Occipital lobe (tissue), 1 donor: ENCODE measurements at regions not wholly inside any gene's neighbourhood (a gene's known extent, or its start where the extent isn't known, plus 50 kb on each side); places are given as distances from the start of the nearest gene placed in this dataset.

Source experiments
- DNase-seq: peaks from one replicate; lab custom pipeline; 2025; lab: John Stamatoyannopoulos, UW

DNA sequence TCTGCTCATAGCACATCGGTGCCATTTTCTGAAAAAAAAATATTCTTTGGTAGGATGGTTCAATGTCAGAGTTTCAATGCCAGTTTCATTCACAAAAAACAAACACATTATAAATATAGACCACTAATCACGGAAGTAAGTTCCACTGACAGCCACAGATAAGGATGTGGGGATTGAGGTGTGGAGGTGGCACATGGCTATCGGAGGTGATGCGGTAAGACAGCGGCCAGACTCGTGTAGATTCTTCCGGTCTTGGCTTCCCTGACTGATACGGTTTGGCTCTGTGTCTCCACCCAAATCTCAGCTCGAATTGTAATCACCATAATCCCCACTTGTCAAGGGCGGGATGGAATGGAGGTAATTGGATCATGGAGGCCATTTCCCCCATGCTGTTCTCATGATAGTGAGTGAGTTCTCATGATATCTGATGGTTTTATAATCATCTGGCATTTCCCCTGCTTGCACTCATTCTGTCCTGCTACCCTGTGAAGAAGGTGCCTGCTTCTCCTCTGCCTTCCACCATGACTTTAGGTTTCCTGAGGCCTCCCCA is 693.4 kb downstream of the VRK1 start:
- no peak for DNase-seq

DNA sequence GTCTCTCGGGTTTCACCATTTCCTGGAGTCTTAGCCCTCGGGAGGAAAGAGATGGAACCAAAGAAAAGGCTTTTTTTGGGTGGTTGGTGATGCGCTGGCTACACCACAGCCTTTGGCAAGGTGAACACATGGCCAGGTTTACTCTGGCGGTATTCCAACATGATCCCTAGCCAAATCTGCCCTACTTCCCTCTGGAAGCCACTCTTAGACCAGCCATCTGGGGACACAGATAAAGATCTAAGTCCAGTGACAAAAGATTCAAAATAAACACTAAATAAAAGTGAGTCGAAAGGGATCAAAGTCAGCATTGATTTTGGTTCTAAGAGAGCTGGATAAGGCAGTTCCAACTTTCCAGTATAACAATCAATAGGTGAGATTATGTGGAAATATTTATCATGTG is 694.5 kb downstream of the VRK1 start:
- no peak for DNase-seq

DNA sequence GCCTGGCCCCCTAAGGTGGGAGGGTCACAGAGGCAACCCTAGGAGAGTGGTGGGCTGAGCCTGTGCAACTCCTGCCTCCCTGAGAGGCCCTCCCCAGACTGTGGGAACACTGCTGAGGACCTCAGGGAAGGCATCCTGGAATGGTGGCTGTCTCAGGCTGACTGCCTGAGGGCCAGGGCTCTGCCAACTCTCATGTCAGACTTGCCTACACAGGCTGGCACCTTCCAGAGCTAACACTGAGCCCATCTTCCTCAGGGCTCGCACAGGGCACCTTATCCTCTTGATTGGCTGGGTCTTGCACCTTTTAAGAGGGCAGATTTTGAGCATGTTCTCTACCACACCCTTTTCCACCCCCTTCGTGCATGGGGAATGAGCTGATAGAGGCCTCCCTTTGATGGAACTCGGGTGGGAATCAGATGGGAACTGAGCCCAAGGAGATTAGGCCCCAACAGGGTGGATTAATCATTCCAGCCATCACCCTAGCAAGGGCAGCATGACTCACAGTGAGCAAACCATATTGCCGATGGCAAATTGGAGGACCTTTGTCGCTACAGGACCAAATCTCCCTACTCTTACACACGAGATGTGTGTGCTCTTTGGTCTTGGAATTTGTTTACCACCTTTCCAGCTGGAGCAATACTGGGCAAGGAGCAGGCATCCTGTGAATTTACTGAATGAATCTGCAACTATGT is 702.8 kb downstream of the VRK1 start:
- DNase-seq: no peak

DNA sequence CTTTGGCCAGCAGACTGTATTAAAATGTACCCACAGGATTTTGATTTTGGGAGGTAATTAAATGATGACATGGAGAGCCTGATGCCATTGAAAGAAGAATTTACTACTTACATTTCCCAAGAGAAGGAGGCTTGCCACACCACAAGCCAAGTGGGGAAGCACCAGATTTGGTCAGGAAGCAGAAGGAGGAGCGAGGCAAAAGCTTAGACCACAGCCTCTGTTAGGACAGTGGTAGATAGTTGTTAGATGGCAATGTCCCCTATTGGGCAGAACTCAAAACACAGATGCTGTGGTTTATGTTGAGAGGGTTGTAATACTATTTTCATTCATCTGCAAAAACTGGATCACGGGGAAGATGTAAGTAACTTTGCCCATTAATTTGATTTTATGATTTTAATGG is 709.4 kb downstream of the VRK1 start:
- DNase-seq: no peak

DNA sequence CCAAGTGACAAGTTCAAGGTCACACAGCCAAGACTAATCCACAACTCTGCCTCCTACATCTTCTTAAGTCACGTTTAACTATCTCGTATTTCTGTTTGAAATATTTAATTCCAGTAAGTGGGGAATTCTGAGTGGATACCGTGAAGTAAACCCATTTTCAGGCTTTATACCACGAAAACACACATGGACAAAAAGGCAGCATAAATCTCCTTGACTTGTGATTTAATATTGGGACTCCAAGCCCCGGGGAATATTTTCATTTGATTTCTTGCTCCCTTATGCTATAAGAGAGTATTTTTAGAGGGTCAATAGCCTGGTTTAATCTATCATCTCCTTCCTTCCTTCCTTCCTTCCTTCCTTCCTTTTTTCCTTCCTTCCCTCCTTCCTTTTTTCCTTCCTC is 716.7 kb downstream of the VRK1 start:
- DNase-seq: no peak

DNA sequence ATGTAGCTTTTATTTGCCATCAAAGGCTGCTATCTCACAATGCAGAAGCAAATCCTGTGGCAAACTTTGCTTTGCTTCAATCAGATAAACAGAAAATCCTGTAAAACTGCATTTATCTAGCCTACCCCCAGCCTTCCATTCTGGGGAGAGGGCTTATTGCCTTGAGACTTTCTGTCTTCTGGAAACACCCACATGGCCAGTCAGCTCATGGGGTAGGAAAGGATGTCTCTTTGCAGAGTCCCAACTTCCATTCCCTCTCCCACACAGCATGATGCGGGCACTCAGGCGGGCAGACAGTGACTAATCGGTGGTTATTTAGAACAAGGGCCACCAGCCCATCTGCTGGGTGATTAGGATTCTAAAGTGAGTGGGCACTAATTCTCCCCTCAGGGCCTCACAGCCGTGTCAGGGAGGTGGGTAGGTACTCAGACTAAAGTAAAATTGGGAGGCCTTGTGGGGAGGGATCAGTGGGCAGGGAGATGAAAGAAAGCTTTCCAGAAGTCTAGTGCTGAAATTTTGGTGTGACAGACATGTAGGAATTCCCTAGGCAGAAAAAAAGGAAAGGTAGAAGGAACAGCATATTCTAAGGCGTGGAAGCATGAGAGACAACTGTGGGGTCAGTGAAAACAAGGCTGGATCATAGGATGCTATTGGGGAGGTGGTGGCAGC is 720.5 kb downstream of the VRK1 start:
- no peak for DNase-seq

DNA sequence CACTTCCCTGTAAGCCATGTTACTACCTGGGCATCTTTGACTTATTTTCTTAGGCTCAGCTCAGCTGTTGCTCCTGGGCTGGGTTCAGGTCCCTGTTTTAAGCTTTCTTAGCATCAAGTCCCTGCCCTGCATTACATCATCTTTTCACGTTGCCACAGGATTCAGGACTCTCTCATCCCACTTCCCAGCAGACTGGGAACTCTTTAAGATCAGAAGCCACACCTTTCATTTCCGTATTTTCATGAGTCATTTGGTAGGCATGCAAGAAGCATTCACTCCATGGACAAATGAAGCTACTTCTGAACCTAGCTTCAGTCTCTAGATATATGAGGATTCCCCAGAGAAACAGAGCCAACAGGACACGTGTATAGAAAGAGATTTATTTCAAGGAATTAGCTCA is 726.8 kb downstream of the VRK1 start:
- DNase-seq: no peak

DNA sequence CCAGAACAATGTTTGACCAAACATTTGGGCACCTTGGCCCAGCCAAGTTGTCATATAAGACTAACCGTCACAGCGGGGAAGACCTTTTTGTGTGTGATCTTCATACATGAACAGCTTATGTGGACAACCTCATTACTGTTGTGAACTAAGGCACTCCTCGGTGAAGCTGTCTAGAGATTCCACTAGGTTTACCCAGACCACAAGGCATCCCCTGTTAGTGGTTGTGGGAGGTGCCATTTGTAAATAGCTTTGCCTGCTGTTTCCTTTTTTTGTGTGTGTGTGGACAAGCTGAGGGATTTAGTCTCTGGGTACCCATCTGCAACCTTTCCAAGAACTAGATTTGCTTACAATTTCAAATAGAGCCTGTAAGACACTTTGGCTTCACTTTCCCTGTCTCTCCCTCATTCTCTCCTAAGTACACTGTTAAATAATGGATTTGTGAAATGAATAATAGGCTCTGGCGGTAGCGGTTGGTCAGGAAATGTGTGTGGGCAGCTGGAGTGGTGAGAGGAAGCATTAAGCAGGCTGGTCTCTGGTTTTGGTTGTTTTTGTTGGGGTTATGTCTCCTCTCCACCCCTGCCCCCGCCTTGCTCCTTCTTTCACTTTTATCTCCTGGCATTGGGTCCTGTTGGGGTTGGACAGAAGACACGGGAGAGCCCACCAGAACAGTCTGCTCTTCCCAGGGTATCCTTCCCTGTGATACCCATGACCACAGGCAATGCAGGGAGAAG is 727.6 kb downstream of the VRK1 start:
- DNase-seq: no peak

DNA sequence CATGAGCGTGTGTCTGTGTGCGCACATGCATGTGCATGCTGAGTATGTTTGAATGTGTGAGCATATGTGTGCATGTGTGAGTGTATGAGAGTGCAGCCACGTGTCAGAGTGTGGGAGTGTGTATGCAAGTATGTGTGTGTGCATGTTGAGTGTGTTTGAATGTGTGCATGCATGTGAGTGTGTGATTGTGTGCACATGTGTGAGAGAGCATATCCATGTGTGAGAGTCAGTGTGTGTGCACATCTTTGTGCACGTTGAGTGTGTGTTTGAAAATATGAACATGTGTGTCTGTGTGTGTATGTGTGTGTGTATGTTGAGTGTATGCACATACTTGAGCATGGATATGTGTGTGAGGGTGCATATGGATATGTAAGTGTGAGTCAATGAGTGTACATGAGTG is 730.8 kb downstream of the VRK1 start:
- DNase-seq: no peak

DNA sequence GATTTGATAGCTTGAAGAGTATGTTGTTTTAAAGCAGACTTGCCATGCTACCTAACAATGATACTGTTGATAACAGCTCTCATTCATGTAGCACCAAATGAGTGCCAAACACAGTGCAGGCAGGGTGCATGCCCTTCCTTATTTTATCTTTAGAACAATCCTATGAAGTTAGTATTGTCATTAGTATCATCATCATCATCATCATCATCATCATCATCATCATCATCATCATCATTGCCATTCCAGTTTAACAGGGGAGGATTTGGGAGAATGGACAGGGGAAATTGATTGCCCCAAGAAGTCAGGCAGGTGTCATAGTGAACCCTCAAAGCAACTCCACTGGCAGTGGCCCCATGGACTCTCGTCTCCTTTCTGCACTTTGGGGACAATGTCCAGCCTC is 734.9 kb downstream of the VRK1 start:
- no peak for DNase-seq

DNA sequence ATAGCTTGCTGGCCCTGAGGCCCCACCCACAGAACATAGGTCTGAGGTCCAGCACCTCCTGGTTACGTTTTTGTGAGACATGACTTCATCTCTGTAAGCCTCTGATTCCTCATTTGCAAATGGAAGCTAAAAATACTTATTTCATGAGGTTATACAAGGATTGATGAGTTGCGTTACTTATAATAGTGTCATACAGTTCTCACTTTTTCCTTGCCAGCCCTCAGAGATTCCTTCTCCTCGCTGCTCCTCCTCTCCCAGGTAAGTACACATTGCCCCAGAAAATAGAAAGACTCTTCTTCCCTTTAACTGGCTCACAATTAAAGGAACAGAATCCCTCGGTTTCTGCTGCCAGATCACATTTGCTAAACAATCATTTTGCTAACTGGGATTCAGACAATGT is 739.2 kb downstream of the VRK1 start:
- no peak for DNase-seq

DNA sequence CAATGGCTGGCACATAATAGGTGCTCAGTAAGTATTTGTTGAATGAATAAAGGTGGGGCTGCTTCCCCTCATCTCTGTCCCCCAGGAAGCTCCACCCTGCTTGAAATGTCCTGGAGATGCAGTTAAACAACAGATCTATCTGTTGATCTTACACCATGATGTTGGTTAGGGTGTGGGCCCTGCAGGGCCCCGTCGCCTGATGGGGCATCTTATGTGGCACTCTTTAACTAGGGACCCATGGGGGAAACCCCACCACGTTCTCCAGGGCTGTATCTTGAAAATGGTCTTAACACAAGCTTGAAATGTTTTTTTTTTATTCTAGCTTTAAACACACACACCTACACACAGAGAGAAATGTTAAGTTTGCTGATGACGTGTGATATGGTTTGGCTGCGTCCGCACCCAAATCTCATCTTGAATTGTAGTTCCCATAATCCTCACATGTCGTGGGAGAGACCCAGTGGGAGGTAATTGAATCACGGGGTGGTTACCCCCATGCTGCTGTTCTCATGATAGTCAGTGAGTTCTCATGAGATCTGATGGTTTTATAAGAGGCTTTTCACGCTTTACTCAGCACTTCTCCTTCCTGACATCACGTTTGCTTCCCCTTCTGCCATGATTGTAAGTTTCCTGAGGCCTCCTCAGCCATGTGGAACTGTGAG is 741.7 kb downstream of the VRK1 start:
- DNase-seq: no peak

DNA sequence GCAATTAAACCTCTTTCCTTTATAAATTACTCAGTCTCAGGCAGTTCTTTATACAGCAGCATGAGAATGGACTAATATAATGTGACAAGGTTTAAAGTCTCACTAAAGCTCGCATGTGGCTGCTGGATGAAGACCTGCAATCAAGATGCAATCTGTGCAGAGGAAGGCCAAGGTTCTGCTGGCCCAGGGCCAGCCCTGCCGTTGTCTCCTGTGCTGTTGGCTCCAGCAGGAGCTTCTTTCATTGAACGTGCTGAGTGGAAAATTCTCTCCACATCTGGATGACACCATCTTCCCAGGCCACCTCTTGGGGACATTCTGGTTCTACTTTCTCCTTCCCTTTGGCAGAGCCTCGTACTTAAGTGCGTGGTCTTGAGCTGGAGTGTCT is 742.2 kb downstream of the VRK1 start:
- DNase-seq: no peak

DNA sequence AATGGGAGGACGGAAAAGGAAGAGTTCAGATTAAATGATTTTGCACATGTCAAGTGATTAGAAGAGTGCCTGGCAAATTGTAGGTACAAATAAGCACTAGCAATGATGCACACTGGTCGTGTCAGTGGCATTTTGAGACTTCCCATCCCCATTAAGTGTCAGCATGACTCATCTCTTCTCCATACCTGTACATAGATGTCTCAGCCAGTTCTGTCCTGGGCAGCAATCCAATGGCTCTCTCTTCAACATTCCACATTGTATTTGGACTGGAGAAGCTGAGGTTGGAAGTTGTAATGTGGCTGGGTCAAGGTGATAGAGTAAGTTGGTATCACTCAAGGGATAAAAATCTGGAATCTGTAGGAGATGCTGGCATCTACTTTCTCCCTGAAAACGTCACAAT is 742.7 kb downstream of the VRK1 start:
- no peak for DNase-seq

DNA sequence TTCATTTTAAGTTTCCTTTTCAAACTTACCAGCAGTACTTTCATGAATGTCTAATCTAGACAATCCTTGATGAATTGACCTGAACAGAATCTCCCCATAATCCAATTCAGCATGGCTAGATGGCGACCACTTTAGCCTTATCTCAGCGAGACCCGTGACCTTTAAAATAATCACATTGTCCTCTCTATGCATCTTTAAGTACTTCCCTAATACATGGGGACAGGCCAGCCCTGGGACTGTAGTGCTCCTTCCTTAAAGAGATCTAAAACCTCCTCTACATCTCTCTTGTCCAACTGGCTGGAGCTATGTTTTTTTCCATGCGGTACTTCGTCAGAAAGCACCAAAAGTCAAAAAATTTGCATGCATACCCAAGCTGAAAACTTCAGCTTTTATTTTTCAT is 746.0 kb downstream of the VRK1 start:
- no peak for DNase-seq

DNA sequence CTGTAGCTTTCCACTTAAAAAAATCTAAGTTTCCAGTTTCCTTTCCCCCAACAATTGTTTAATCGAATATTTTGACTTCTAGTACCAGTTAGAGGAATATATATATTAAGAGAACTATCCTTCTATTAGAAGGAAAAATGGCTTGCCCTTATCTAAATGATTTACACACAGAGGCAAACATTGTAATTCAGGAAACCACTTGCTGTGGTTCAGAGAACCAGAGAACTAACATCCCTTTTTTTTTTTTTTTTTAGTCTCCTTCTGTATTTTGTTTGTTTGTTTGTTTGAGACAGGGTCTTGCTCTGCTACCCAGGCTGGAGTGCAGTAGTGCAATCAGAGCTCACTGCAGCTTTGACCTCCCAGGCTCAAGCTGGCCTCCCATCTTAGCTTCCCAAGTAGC is 746.6 kb downstream of the VRK1 start:
- DNase-seq: no peak

DNA sequence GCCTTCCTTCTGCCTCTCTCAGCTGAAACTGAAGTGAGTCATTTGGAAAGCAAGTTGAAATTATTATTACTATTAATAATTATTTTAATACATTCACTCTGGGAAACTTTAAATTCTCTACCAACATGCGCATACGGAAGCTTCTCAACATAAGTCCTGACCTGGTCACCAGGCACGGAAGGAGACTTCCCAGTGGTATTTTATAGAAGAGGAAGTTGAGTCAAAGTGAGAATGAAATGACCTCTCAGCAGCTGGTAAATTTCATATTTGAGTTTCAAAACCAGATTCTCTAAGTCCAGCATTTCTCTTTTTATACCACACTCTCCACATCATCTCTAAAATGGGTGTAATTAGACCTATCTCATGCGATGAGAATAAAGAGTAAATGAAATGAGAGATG is 747.4 kb downstream of the VRK1 start:
- no peak for DNase-seq

DNA sequence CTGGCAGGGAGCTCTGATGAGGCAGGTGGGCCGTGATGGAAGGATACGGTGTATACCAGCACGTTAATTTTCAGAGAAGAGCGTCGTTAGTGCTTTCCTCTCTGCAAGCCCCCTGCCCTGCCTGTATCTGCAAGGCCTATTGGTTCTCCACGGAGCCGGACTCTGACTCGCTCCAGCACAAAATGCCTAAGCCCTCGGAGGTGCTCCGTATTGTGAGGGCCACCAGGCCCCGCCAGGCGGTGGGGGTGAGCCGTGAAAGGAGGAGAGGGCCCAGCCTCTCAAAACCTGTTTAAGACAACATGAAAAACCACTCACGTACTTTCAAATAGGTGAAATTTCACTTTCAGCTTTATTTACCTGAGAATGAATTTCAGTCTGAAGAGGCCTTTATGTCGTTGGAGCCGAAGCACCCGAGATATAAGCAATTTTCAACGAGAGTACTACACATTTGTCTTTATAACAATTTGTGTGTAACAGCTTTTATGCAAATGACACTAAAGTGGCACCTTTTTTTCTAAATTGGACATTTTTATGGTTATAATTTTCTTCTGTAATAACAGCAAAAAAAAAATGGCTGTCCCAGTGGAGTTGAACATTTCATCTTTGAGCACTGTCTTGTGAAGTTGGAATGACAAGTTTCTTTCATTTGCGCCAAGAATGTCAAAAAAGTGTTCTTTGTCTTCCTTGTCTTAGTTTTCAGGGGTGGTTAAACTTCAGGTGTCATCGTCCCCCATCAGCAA is 749.5 kb downstream of the VRK1 start:
- DNase-seq: no peak

DNA sequence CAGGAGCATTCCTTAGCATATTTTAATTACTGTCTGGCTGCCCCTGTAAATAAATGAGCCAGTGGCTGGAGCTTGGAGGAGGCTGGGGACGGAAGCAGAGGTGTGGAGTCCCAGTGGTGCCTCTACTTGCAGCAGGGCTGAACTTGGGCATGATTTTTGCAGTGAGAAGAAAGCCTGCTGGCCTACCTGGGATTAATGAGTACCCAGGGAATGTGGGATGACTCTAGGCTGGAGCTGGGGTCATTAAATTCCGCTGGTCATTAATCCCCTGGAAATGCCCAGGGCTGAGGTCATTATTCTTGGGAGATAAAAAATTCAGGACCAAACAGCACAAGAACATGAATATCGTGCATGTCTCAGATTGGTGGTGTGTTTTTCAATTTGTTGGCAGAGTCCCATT is 753.3 kb downstream of the VRK1 start:
- no peak for DNase-seq

DNA sequence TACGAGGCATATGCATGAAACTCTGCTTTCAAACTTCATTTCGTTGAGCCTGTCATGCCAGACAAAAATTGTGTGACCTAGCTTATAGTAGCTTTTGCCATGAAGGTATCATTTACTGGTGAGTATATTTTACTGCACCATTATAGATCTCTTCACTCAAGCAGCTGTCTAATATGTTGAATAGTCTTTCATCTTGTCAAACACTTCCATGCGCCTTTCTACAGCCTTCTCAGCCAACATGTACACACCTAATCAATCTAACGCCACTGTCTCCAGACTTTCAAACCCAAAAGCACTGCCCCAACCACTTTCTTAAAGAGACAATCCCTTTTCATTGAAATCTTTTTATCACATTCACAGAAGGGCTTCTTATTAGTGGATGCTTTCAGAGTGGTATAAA is 757.4 kb downstream of the VRK1 start:
- no peak for DNase-seq

DNA sequence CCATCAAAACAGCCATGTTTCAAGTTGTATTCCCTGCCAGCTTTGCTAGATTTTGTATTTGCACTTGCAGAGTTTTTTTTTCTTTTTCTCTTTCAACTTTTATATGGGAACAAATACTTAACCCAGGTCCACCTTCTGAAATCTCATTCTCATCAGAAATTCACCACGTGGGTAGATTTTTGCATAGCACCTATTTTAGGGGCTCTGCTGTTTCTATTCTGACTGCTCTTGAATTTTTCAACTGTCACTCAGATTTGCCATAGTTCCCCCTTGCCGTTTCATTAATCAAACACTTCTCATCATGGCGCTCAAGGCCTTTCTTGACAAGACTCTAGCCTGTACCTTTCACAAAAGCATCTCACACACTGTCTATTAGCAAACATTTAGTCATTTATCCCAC is 767.2 kb downstream of the VRK1 start:
- DNase-seq: no peak
